Panc1 (cell line): ENCODE measurements at regions not wholly inside any gene's neighbourhood (a gene's known extent, or its start where the extent isn't known, plus 50 kb on each side); places are given as distances from the start of the nearest gene placed in this dataset.

Experiments used
- CTCF ChIP-seq: fragments of 450-650 bp; IDR thresholded peaks from 2 replicates; pipeline ENCODE4 v1.5.1; 2017; ENCODE audit warnings: mild to moderate bottlenecking
- POLR2AphosphoS5 ChIP-seq: IDR thresholded peaks from 2 replicates; pipeline ENCODE4 v1.6.1; 2012; ENCODE audit warnings: mild to moderate bottlenecking, low read depth, low read length, moderate library complexity
- SIN3A ChIP-seq: IDR thresholded peaks from 2 replicates; pipeline ENCODE4 v1.6.1; 2012; ENCODE audit warnings: low read depth, mild to moderate bottlenecking, low read length, moderate library complexity, borderline replicate concordance; ENCODE audit not compliant: insufficient read depth

GRCh38 chr3:101084404-101084803 lies 91.2 kb upstream of the ABI3BP start:
- TF ChIP-seq CTCF = no peak
- no peak for TF ChIP-seq POLR2AphosphoS5
- TF ChIP-seq SIN3A = no peak
